RWPE2 (cell line): ENCODE measurements at regions not wholly inside any gene's neighbourhood (a gene's known extent, or its start where the extent isn't known, plus 50 kb on each side); places are given as distances from the start of the nearest gene placed in this dataset.
"Not testable (repeated sequence)": the region's sequence is repeated elsewhere in the genome, so short reads cannot be mapped to it uniquely, and the experiment has no call there.

Experiments used
- ATAC-seq: fragments of 200-7000 bp; cut with Tn5 transposase; 3 replicates; pipeline ENCODE4 v1.9.1; 2021; ENCODE audit warnings: low read depth
- DNase-seq: peaks from one replicate; pipeline ENCODE4 v3.0.0-alpha.2; 2020; ENCODE audit warnings: low spot score
- H3K27ac ChIP-seq: fragments of 450-650 bp; 2 replicates; pipeline ENCODE4 v1.5.1; 2017; ENCODE audit warnings: mild to moderate bottlenecking; ENCODE audit not compliant: poor library complexity, severe bottlenecking
- H3K27me3 ChIP-seq: fragments of 250-450 bp; sonication (Bioruptor Pico); 2 replicates; pipeline ENCODE4 v1.5.1; 2021; ENCODE audit warnings: mild to moderate bottlenecking, moderate library complexity; ENCODE audit not compliant: insufficient read depth, poor library complexity, severe bottlenecking
- H3K36me3 ChIP-seq: fragments of 250-450 bp; sonication (Bioruptor Pico); 2 replicates; pipeline ENCODE4 v1.5.1; 2020; ENCODE audit warnings: low read depth, mild to moderate bottlenecking, moderate library complexity
- H3K4me1 ChIP-seq: fragments of 250-450 bp; sonication (Bioruptor Pico); 2 replicates; pipeline ENCODE4 v1.5.1; 2021; ENCODE audit warnings: mild to moderate bottlenecking, moderate library complexity; ENCODE audit not compliant: insufficient read depth, poor library complexity, severe bottlenecking
- H3K4me3 ChIP-seq: fragments of 250-450 bp; sonication (Bioruptor Pico); 2 replicates; pipeline ENCODE4 v1.5.1; 2021; ENCODE audit warnings: mild to moderate bottlenecking, moderate library complexity; ENCODE audit not compliant: severe bottlenecking
- H3K9me3 ChIP-seq: fragments of 250-450 bp; sonication (Bioruptor Pico); 2 replicates; pipeline ENCODE4 v1.5.1; 2021; ENCODE audit warnings: mild to moderate bottlenecking, moderate library complexity; ENCODE audit not compliant: severe bottlenecking
- CTCF ChIP-seq: fragments of 450-650 bp; IDR thresholded peaks from one replicate; pipeline ENCODE4 v1.5.1; 2017; ENCODE audit warnings: mild to moderate bottlenecking, moderate library complexity; ENCODE audit not compliant: poor library complexity, severe bottlenecking

DNA sequence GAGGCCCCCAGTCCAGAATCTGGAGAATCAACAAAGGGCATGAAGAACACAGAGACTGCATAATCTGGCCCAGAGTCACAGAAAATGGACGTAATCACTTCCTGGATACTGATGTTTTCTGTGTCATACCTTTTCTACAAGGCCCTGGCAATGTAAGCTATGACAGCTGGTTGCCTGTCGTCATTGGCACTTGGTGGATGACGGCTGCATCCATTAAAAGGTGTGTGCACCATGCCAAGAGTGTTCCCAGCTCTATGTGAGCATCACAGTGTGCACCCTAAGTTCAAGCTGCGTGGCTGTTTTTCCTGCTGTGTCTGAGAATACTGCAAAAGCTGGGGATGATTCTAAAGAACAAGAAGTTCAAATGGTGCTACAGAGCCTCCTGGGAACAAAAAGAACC lies 275.2 kb upstream of the CNR1 start:
- Histone ChIP-seq H3K4me3 (no peak overlapping the region), H3K27ac (no peak overlapping the region)
- ATAC-seq, result no peak

GRCh38 chr6:88428068-88428467 lies 261.9 kb upstream of the CNR1 start:
- H3K36me3 ChIP-seq, result no peaks in the 10 kb centered on the region
- DNase-seq (no peak), ATAC-seq (no peak)
- no peaks in the 10 kb centered on the region for H3K27me3 ChIP-seq
- H3K27ac ChIP-seq, result no peak overlapping the region
- peaks cover 2% of the 10 kb centered on the region for H3K9me3 ChIP-seq
- H3K4me1 ChIP-seq, result no peaks in the 10 kb centered on the region
- H3K4me3 ChIP-seq, result no peak overlapping the region
- no peak for TF ChIP-seq CTCF

More for the DNA sequence above, 275.2 kb upstream of the CNR1 start:
- H3K27me3 ChIP-seq, result no peaks in the 10 kb centered on the region
- H3K4me1 ChIP-seq, result no peaks in the 10 kb centered on the region
- DNase-seq, result no peak
- no peaks in the 10 kb centered on the region for H3K36me3 ChIP-seq
- no peaks in the 10 kb centered on the region for H3K9me3 ChIP-seq
- TF ChIP-seq CTCF, result no peak

DNA sequence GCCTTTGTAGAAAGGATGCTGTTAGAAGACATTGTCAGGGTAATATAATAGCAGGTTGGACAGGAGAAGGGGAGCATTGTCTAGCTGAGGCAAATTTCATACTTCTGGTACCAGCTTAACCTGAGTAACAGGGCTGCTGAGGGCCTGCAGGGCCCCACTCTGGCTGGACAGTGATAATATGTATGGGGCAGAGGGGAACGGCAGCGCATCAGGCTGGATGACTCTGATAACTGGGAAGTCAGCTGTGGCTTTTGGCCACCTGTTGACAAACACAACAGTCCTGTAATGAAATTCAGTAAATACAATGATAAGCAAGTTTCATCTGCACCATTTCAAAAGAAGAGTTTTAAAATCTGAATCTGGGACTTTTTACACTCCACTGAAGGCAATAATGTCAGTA lies 259.9 kb upstream of the CNR1 start:
- ATAC-seq (no peak), DNase-seq (no peak)
- Histone ChIP-seq H3K27me3 (no peaks in the 10 kb centered on the region), H3K4me3 (no peak overlapping the region), H3K36me3 (no peaks in the 10 kb centered on the region), H3K27ac (no peak overlapping the region), H3K4me1 (no peaks in the 10 kb centered on the region), H3K9me3 (peaks cover 2% of the 10 kb centered on the region)
- TF ChIP-seq CTCF, result no peak

DNA sequence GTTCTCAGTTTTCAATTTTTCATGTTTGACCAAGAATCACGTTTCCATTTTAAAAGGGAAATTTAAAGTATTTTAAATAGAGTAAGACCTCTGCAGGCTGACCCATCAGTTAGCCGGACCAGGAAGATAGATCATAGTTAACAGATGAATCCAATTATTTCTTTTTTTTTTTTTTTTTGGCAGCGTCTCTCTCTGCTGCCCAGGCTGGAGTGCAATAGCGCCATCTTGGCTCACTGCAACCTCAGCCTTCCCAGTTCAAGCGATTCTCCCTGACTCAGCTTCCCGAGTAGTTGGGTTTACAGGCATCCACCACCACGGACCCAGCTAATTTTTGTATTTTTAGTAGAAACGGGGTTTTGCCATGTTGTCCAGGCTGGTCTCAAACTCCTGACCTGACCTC lies 256.7 kb upstream of the CNR1 start:
- Histone ChIP-seq H3K4me3 (no peak overlapping the region), H3K4me1 (no peaks in the 10 kb centered on the region), H3K27me3 (no peaks in the 10 kb centered on the region), H3K9me3 (no peaks in the 10 kb centered on the region), H3K36me3 (no peaks in the 10 kb centered on the region), H3K27ac (no peak overlapping the region)
- TF ChIP-seq CTCF, result peak; percentile 40
- DNase-seq, result no peak
- no peak for ATAC-seq

- not testable (repeated sequence) for H3K4me3 ChIP-seq, H3K9me3 ChIP-seq, H3K4me1 ChIP-seq, H3K27me3 ChIP-seq, H3K27ac ChIP-seq, H3K36me3 ChIP-seq, ATAC-seq, DNase-seq
These were observed 254.9 kb upstream of the CNR1 start for GRCh38 chr6:88420967-88421488.

DNA sequence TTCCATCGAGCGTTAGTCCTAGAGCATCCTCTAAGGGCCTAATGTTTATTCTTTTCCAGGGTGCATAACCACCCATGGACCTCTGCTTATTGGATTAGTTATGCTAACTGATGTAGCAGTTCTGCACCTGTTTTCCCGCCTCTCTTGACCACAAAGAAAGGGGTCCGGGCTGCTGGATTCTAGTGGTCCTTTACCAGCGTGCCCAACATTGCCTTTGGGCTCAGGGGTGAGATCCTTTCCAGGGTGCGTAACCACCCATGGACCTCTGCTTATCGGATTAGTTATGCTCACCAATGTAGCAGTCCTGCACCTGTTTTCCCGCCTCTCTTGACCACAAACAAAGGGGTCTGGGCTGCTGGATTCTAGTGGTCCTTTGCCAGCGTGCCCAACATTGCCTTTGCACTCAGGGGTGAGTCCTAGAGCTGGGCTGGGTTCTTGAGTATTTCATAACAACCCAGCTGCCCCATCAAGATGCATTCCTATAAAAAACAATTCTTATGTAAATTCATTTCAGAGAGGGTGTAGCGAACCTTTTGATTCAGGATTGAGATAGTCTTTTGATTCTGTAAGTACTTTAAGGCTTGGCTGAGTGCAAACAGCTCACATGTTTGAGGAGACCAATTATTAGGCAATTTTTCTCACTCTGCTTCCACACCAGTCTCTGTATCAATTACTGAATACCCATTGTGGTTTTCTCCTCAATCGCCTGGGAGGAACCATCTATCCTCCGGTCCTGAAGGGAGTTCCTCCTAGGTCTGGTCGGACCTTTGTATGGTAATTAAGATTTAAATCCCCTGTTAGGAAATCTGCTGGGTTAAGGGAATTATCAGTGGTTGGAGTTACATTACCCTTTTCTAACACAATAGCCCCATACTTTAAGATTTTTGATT lies 253.0 kb upstream of the CNR1 start:
- not testable (repeated sequence) for DNase-seq, H3K9me3 ChIP-seq, H3K4me3 ChIP-seq, H3K4me1 ChIP-seq, H3K27ac ChIP-seq, ATAC-seq, H3K36me3 ChIP-seq, H3K27me3 ChIP-seq

- not testable (repeated sequence) for H3K36me3 ChIP-seq, H3K9me3 ChIP-seq, H3K27ac ChIP-seq, H3K4me1 ChIP-seq, ATAC-seq, H3K27me3 ChIP-seq, H3K4me3 ChIP-seq, DNase-seq
These were observed 251.2 kb upstream of the CNR1 start for GRCh38 chr6:88417361-88417760.
